ENCODE measurements at regions not wholly inside any gene's neighbourhood (a gene's known extent, or its start where the extent isn't known, plus 50 kb on each side); places are given as distances from the start of the nearest gene placed in this dataset.
A peak's percentile ranks its signal among the peaks of the same experiment; 100 is the strongest.
"Not testable (repeated sequence)": the region's sequence is repeated elsewhere in the genome, so short reads cannot be mapped to it uniquely, and the experiment has no call there.

GRCh38 chr16:85222155-85222863, 110.0 kb upstream of the CIBAR2 start:
- DNase-seq = no peak

DNA sequence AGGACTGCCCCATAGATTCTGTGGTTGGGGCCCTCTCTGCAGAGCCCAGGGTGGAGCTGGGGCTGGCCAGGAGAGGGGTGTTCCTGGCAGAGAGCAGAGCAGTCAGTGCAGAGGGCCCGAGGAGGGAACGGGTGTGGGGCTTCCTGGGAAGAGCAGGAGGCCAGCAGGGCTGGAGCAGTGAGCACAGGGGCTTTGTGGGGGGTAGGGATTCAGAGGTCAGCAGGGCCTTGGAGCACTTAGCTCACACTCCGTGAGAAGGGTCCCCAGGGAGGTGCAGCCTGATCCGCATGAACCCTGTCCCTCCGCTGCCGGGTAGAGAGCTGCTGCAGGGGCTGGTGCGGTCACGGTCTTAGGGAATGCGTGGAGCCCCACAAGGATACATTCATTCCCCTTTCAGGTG, 113.0 kb upstream of the CIBAR2 start:
- no peak for DNase-seq

- no peak for DNase-seq
Measured at GRCh38 chr16:85225721-85226120, 113.4 kb upstream of the CIBAR2 start.

- DNase-seq = peak; percentile 98
Measured at GRCh38 chr16:85227084-85227945, 115.0 kb upstream of the CIBAR2 start.

GRCh38 chr16:85227946-85228862, 115.9 kb upstream of the CIBAR2 start:
- no peak for DNase-seq

GRCh38 chr16:85228970-85229430, 116.7 kb upstream of the CIBAR2 start:
- DNase-seq = no peak

GRCh38 chr16:85229869-85230462, 117.7 kb upstream of the CIBAR2 start:
- peak; percentile 92 for DNase-seq

DNA sequence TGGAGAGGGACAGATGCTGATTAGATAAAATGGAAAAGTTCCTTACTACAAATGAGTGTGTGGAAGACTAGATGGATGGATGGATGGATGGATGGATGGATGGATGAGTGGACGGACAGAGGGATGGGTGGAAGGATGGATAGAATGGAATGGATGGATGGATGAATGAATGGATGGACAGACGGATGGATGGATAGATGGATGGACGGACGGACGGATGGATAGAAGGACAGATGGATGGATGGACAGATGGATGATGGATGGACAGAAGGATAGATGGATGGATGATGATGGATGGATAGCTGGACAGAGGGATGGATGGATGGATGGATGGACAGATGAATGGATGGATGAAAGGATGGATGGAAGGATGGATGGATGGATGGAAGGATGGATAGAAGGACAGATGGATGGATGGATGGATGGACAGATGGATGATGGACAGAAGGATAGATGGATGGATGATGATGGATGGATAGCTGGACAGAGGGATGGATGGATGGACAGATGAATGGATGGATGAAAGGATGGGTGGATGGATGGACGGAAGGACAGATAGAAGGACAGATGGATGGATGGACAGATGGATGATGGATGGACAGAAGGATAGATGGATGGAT, 118.6 kb upstream of the CIBAR2 start:
- not testable (repeated sequence) for DNase-seq

DNA sequence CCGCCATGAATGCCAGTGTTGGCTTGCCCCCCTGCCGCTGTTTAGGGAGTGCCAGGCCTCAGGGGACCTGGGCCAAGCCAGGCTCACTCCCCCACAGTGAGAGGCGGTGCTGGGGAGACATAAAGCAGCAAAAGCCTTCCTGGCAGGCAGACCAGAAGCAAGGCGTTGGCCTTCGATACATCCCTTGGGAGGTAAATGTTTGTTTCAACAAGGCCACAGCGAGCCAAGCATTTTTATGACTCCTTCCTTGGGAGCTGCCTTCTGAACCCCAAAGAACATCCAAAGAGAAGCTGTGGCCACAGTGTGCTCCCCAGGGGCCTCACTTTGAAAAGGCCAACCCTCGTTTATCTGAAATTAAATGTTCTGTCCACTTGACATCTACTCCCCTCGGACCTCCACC, 119.7 kb upstream of the CIBAR2 start:
- no peak for DNase-seq

DNA sequence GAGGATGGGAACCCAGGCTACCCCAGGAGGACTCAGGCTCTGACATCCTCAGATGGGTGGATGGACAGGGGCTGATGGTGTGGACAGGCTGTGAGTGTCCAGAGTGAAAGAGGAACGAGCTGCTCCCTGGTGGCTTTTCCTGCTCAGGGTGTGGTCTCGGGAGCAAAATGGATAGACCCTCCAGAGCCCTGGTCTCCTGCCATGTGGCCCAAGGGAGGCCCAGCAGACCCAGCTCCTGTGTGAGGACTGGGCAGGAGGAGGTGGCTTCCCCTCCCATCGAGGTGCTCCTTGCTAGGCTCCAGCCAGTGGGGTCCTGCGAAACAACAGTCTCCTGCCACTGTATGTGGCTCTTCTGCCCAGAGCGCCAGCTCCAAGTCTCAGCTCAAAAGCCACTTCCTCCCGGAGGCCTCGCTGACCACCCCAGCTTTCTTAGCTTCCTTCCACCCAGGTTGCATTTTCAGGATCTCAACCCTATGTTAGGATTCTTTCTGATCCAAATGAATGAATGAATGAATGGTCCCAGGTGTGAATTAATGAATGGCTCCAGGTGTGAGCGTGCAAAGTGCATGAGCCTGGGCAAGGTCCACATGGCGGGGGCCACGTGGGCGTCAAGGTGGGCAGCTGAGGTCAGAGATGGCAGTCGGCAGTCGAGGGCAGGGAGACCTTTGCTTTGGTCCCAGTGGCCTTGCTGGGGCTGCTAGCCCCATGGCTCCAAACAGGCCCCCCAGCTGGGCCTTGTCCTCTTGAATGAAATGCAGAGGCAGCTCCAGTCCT, 120.3 kb upstream of the CIBAR2 start:
- no peak for DNase-seq

GRCh38 chr16:85233516-85233915, 121.2 kb upstream of the CIBAR2 start:
- DNase-seq = no peak

- peak; percentile 80 for DNase-seq
Measured at GRCh38 chr16:85234310-85235204, 122.3 kb upstream of the CIBAR2 start.

- DNase-seq = no peak
Measured at GRCh38 chr16:85235991-85236817, 123.9 kb upstream of the CIBAR2 start.

DNA sequence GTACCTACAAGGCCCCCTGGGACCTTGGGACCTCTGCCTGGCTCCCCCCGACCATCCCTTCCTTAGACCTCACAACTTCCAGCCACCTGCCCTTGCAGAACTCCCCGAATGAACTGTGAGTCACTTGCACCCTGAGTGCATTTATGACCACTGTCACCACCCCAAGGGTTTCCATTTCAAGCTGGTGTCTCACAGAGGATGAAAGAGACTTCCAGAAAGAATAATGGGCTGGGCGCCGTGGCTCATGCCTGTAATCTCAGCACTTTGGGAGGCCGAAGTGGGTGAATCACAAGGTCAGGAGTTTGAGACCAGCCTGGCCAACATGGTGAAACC, 124.5 kb upstream of the CIBAR2 start:
- DNase-seq = no peak

GRCh38 chr16:85237817-85238216, 125.5 kb upstream of the CIBAR2 start:
- no peak for DNase-seq

GRCh38 chr16:85238233-85238647, 126.0 kb upstream of the CIBAR2 start:
- peak; percentile 89 for DNase-seq

DNA sequence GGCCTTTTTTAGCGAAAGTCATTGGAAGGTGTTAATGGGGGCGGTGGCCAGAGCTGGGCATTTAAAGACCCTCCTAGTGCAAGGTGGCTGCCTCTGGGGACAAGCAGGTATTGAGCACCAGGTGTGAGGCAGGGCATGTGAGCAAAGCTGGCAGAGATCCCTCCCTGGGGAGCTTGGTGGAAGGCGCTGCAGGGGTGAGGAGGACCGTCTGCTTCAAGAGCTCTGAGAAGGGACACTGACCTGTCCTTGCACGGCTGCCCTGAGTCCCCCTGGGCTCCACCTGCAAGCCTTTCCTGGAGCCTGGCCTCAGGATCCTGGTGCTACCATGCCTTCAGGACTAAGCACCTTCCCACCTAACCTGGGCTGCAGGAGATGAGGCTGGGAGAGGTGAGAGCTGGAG, 127.0 kb upstream of the CIBAR2 start:
- DNase-seq = no peak

- DNase-seq = no peak
Measured at GRCh38 chr16:85239871-85240270, 127.6 kb upstream of the CIBAR2 start.

Data from NCI-H1694 treated with DMSO at 0.1 percent for 48 hours (cell line).